Neural progenitor cell (in vitro differentiated cells): ENCODE measurements at regions not wholly inside any gene's neighbourhood (a gene's known extent, or its start where the extent isn't known, plus 50 kb on each side); places are given as distances from the start of the nearest gene placed in this dataset.

Source experiments
- DNase-seq: peaks from one replicate; pipeline ENCODE4 v3.0.0-alpha.2; 2016; ENCODE audit warnings: low spot score
- H2AFZ ChIP-seq: fragments of 200-600 bp; sonication (generic); replicated peaks from 2 replicates; pipeline ENCODE4 v1.6.1; 2016; ENCODE audit warnings: antibody characterized with exemption
- H3F3A ChIP-seq: fragments of 200-600 bp; sonication (generic); 2 replicates; pipeline ENCODE4 v1.6.1; 2016; ENCODE audit warnings: antibody characterized with exemption, low read depth
- H3K27ac ChIP-seq: fragments of 200-600 bp; sonication (generic); 2 replicates; pipeline ENCODE4 v1.5.1; 2016; ENCODE audit warnings: mild to moderate bottlenecking
- H3K27me3 ChIP-seq: fragments of 200-600 bp; sonication (generic); 2 replicates; pipeline ENCODE4 v1.6.1; 2016; ENCODE audit warnings: mild to moderate bottlenecking, moderate library complexity
- H3K36me3 ChIP-seq: fragments of 200-600 bp; sonication (generic); 2 replicates; pipeline ENCODE4 v1.5.1; 2016
- H3K4me1 ChIP-seq: fragments of 200-600 bp; sonication (generic); 2 replicates; pipeline ENCODE4 v1.6.1; 2016; ENCODE audit warnings: mixed run types
- H3K4me2 ChIP-seq: fragments of 200-600 bp; sonication (generic); 2 replicates; pipeline ENCODE4 v1.6.1; 2016
- H3K4me3 ChIP-seq: fragments of 200-600 bp; sonication (generic); 2 replicates; pipeline ENCODE4 v1.5.1; 2016
- H3K79me2 ChIP-seq: fragments of 200-600 bp; sonication (generic); 2 replicates; pipeline ENCODE4 v1.6.1; 2016; ENCODE audit warnings: low read depth
- H3K9ac ChIP-seq: fragments of 200-600 bp; sonication (generic); 2 replicates; pipeline ENCODE4 v1.6.1; 2016
- H3K9me3 ChIP-seq: fragments of 200-600 bp; sonication (generic); 2 replicates; pipeline ENCODE4 v1.5.1; 2016; ENCODE audit warnings: low read depth
- H4K20me1 ChIP-seq: fragments of 200-600 bp; sonication (generic); 2 replicates; pipeline ENCODE4 v1.6.1; 2016; ENCODE audit warnings: low read depth
- H3K27ac Mint-ChIP-seq: 3 replicates; pipeline ENCODE4 v1.8.0; 2021; ENCODE audit warnings: mixed read lengths
- H3K27me3 Mint-ChIP-seq: 2 replicates; pipeline ENCODE4 v1.8.0; 2022; ENCODE audit warnings: low read depth, mild to moderate bottlenecking, inconsistent platforms, moderate library complexity, mixed read lengths; ENCODE audit not compliant: insufficient read depth
- H3K36me3 Mint-ChIP-seq: 3 replicates; pipeline ENCODE4 v1.8.0; 2021; ENCODE audit warnings: mixed read lengths
- H3K4me1 Mint-ChIP-seq: 3 replicates; pipeline ENCODE4 v1.8.0; 2021; ENCODE audit warnings: mixed read lengths
- H3K4me3 Mint-ChIP-seq: 3 replicates; pipeline ENCODE4 v1.8.0; 2021; ENCODE audit warnings: mild to moderate bottlenecking, moderate library complexity, mixed read lengths
- H3K9me3 Mint-ChIP-seq: 3 replicates; pipeline ENCODE4 v1.8.0; 2020; ENCODE audit warnings: mixed read lengths
- CTCF ChIP-seq: fragments of 200-600 bp; sonication (generic); IDR thresholded peaks from 2 replicates; pipeline ENCODE4 v1.5.1; 2017; ENCODE audit warnings: antibody characterized with exemption, mild to moderate bottlenecking
- EZH2 ChIP-seq: fragments of 200-600 bp; sonication (generic); IDR thresholded peaks from 2 replicates; pipeline ENCODE4 v1.6.1; 2017; ENCODE audit warnings: antibody characterized with exemption, mild to moderate bottlenecking, moderate library complexity
- EZH2phosphoT487 ChIP-seq: fragments of 200-600 bp; sonication (generic); IDR thresholded peaks from 2 replicates; pipeline ENCODE4 v1.6.1; 2017; ENCODE audit warnings: antibody characterized with exemption

- no peaks in the 10 kb centered on the region for H3K36me3 ChIP-seq
- Mint-ChIP-seq H3K9me3 (peaks cover under 1% of the 10 kb centered on the region), H3K27ac (no peak overlapping the region), H3K4me3 (no peak overlapping the region), H3K36me3 (no peaks in the 10 kb centered on the region), H3K27me3 (no peaks in the 10 kb centered on the region), H3K4me1 (peaks cover 12% of the 10 kb centered on the region)
- H2AFZ ChIP-seq: no peak overlapping the region
- no peak overlapping the region for H3K27ac ChIP-seq
- peaks cover 14% of the 10 kb centered on the region for H3K4me1 ChIP-seq
- no peaks in the 10 kb centered on the region for H4K20me1 ChIP-seq
- H3K27me3 ChIP-seq: no peaks in the 10 kb centered on the region
- H3K9me3 ChIP-seq: no peaks in the 10 kb centered on the region
- no peak overlapping the region for H3K4me3 ChIP-seq
- no peak for DNase-seq
- H3K9ac ChIP-seq: no peak overlapping the region
- H3K4me2 ChIP-seq: no peak overlapping the region
- H3K79me2 ChIP-seq: no peaks in the 10 kb centered on the region
- no peak for TF ChIP-seq EZH2phosphoT487
- H3F3A ChIP-seq: no peaks in the 10 kb centered on the region
Measured at GRCh38 chr10:52636874-52637273, 135.7 kb downstream of the MBL2 start.

GRCh38 chr10:52637592-52637991 is 135.0 kb downstream of the MBL2 start:
- TF ChIP-seq EZH2phosphoT487: no peak
- TF ChIP-seq CTCF: no peak
- no peak for TF ChIP-seq EZH2
- no peak overlapping the region for H3K4me3 ChIP-seq
- H3K36me3 ChIP-seq: no peaks in the 10 kb centered on the region
- Mint-ChIP-seq H3K36me3 (no peaks in the 10 kb centered on the region), H3K27me3 (no peaks in the 10 kb centered on the region), H3K4me3 (no peak overlapping the region), H3K27ac (no peak overlapping the region), H3K4me1 (peaks cover 6% of the 10 kb centered on the region), H3K9me3 (peaks cover 2% of the 10 kb centered on the region)
- no peak overlapping the region for H3K27ac ChIP-seq
- no peak overlapping the region for H3K4me2 ChIP-seq
- peaks cover 6% of the 10 kb centered on the region for H3K4me1 ChIP-seq
- no peak overlapping the region for H3K9ac ChIP-seq
- H3K27me3 ChIP-seq: no peaks in the 10 kb centered on the region
- DNase-seq: no peak
- no peak overlapping the region for H2AFZ ChIP-seq
- no peaks in the 10 kb centered on the region for H3K9me3 ChIP-seq
- no peaks in the 10 kb centered on the region for H3K79me2 ChIP-seq
- no peaks in the 10 kb centered on the region for H3F3A ChIP-seq
- no peaks in the 10 kb centered on the region for H4K20me1 ChIP-seq

- no peaks in the 10 kb centered on the region for H3K4me1 ChIP-seq
- peaks cover 2% of the 10 kb centered on the region for H3K9me3 Mint-ChIP-seq
- H3F3A ChIP-seq: no peaks in the 10 kb centered on the region
- no peaks in the 10 kb centered on the region for H4K20me1 ChIP-seq
- no peak overlapping the region for H3K4me3 Mint-ChIP-seq
- no peaks in the 10 kb centered on the region for H3K36me3 ChIP-seq
- H3K9ac ChIP-seq: no peak overlapping the region
- H3K27ac Mint-ChIP-seq: no peak overlapping the region
- no peaks in the 10 kb centered on the region for H3K27me3 Mint-ChIP-seq
- no peak for TF ChIP-seq CTCF
- no peaks in the 10 kb centered on the region for H3K36me3 Mint-ChIP-seq
- no peaks in the 10 kb centered on the region for H3K9me3 ChIP-seq
- no peak for DNase-seq
- no peaks in the 10 kb centered on the region for H3K79me2 ChIP-seq
- H3K27me3 ChIP-seq: no peaks in the 10 kb centered on the region
- no peak overlapping the region for H3K27ac ChIP-seq
- H3K4me2 ChIP-seq: no peak overlapping the region
- no peaks in the 10 kb centered on the region for H3K4me1 Mint-ChIP-seq
- no peak overlapping the region for H3K4me3 ChIP-seq
- no peak overlapping the region for H2AFZ ChIP-seq
Measured at GRCh38 chr10:52639652-52640051, 132.9 kb downstream of the MBL2 start.

GRCh38 chr10:52642208-52642607 is 130.4 kb downstream of the MBL2 start:
- DNase-seq: no peak
- Mint-ChIP-seq H3K9me3 (peaks cover 2% of the 10 kb centered on the region), H3K4me1 (no peaks in the 10 kb centered on the region), H3K4me3 (no peak overlapping the region), H3K36me3 (no peaks in the 10 kb centered on the region), H3K27me3 (no peaks in the 10 kb centered on the region), H3K27ac (no peak overlapping the region)
- H3K36me3 ChIP-seq: no peaks in the 10 kb centered on the region
- H3K9ac ChIP-seq: no peak overlapping the region
- TF ChIP-seq EZH2 (no peak), CTCF (no peak), EZH2phosphoT487 (no peak)
- H3K9me3 ChIP-seq: no peaks in the 10 kb centered on the region
- H3K27me3 ChIP-seq: no peaks in the 10 kb centered on the region
- H3K4me1 ChIP-seq: no peaks in the 10 kb centered on the region
- no peak overlapping the region for H3K4me2 ChIP-seq
- peaks cover 4% of the 10 kb centered on the region for H3F3A ChIP-seq
- H4K20me1 ChIP-seq: no peaks in the 10 kb centered on the region
- no peak overlapping the region for H3K4me3 ChIP-seq
- no peak overlapping the region for H3K27ac ChIP-seq
- no peaks in the 10 kb centered on the region for H3K79me2 ChIP-seq
- peak overlapping the region; percentile 30 for H2AFZ ChIP-seq
